Thoracic aorta (tissue), 2 donors: ENCODE measurements at regions not wholly inside any gene's neighbourhood (a gene's known extent, or its start where the extent isn't known, plus 50 kb on each side); places are given as distances from the start of the nearest gene placed in this dataset.

Experiments
- ATAC-seq: fragments of 150-250 bp; one replicate; pipeline ENCODE4 v1.8.0; 2017; ENCODE audit warnings: low read depth; ENCODE audit not compliant: insufficient number of reproducible peaks, low FRiP score
- DNase-seq: peaks from one replicate; pipeline ENCODE4 v3.0.0-alpha.2; 2020; ENCODE audit warnings: low spot score
- H3K27ac ChIP-seq, 2 donors: fragments of 200-600 bp; sonication (generic); 1 replicate in 1 of 2; 2 replicates in 1 of 2; pipeline ENCODE4 v1.5.1; 2016; ENCODE audit warnings: mild to moderate bottlenecking in 2 of 2, moderate library complexity in 2 of 2
- H3K27me3 ChIP-seq: fragments of 200-600 bp; sonication (generic); replicated peaks from 2 replicates; pipeline ENCODE4 v1.6.0; 2016; ENCODE audit warnings: mild to moderate bottlenecking; ENCODE audit not compliant: insufficient read depth
- H3K36me3 ChIP-seq: fragments of 200-600 bp; sonication (generic); one replicate; pipeline ENCODE4 v1.5.1; 2016
- H3K4me1 ChIP-seq, 2 donors: fragments of 200-600 bp; sonication (generic); 1 replicate in 1 of 2; 2 replicates in 1 of 2; pipeline versions ENCODE4 v1.5.1 to v1.6.0; 2016; ENCODE audit warnings: low read depth in 2 of 2, mild to moderate bottlenecking in 1 of 2; ENCODE audit not compliant: control insufficient read depth in 1 of 2
- H3K4me3 ChIP-seq: fragments of 200-600 bp; sonication (generic); 2 replicates; pipeline ENCODE4 v1.5.1; 2016; ENCODE audit warnings: mild to moderate bottlenecking
- H3K9me3 ChIP-seq: fragments of 200-600 bp; sonication (generic); 2 replicates; pipeline ENCODE4 v1.5.1; 2016
- CTCF ChIP-seq: fragments of 200-600 bp; sonication (generic); IDR thresholded peaks from one replicate; pipeline ENCODE4 v1.5.1; 2019; ENCODE audit warnings: antibody characterized with exemption

- Histone ChIP-seq H3K4me1 (no peaks in the 10 kb centered on the region), H3K36me3 (no peaks in the 10 kb centered on the region), H3K27me3 (no peaks in the 10 kb centered on the region), H3K9me3 (no peaks in the 10 kb centered on the region), H3K4me3 (no peak overlapping the region), H3K27ac (no peak overlapping the region)
- no peak for TF ChIP-seq CTCF
- DNase-seq (no peak), ATAC-seq (no peak)
Measured at GRCh38 chr1:34359411-34359810, 182.7 kb downstream of the C1orf94 start.

GRCh38 chr1:34360574-34360973, 183.9 kb downstream of the C1orf94 start:
- Histone ChIP-seq H3K36me3 (no peaks in the 10 kb centered on the region), H3K27ac (no peak overlapping the region), H3K9me3 (no peaks in the 10 kb centered on the region), H3K27me3 (no peaks in the 10 kb centered on the region), H3K4me3 (no peak overlapping the region), H3K4me1 (no peaks in the 10 kb centered on the region)
- DNase-seq = no peak
- no peak for TF ChIP-seq CTCF
- ATAC-seq = no peak

GRCh38 chr1:34361121-34361520, 184.4 kb downstream of the C1orf94 start:
- DNase-seq (no peak), ATAC-seq (no peak)
- no peak overlapping the region for H3K27ac ChIP-seq
- no peak for TF ChIP-seq CTCF
- H3K4me3 ChIP-seq = no peak overlapping the region
- H3K9me3 ChIP-seq = no peaks in the 10 kb centered on the region
- H3K36me3 ChIP-seq = no peaks in the 10 kb centered on the region
- no peaks in the 10 kb centered on the region for H3K27me3 ChIP-seq
- H3K4me1 ChIP-seq = no peaks in the 10 kb centered on the region

- no peak for ATAC-seq
- no peak overlapping the region for H3K4me3 ChIP-seq
- no peaks in the 10 kb centered on the region for H3K36me3 ChIP-seq
- no peaks in the 10 kb centered on the region for H3K4me1 ChIP-seq
- H3K27me3 ChIP-seq = no peaks in the 10 kb centered on the region
- H3K27ac ChIP-seq = no peak overlapping the region
- DNase-seq = no peak
- TF ChIP-seq CTCF = no peak
- H3K9me3 ChIP-seq = no peaks in the 10 kb centered on the region
Measured at GRCh38 chr1:34361781-34362357, 185.2 kb downstream of the C1orf94 start.

- no peak for TF ChIP-seq CTCF
- Histone ChIP-seq H3K36me3 (no peaks in the 10 kb centered on the region), H3K9me3 (no peaks in the 10 kb centered on the region), H3K27me3 (no peaks in the 10 kb centered on the region), H3K4me3 (no peak overlapping the region), H3K27ac (no peak overlapping the region), H3K4me1 (no peaks in the 10 kb centered on the region)
- DNase-seq = no peak
- ATAC-seq = no peak
Measured at GRCh38 chr1:34362949-34363348, 186.2 kb downstream of the C1orf94 start.
